ENCODE measurements at regions not wholly inside any gene's neighbourhood (a gene's known extent, or its start where the extent isn't known, plus 50 kb on each side); places are given as distances from the start of the nearest gene placed in this dataset.

GRCh38 chr7:67426654-67427053 is 430.0 kb downstream of the TYW1 start:
- H2AFZ ChIP-seq (ENCODE audit: low read length) = no peak overlapping the region

GRCh38 chr7:67429735-67430134 is 433.1 kb downstream of the TYW1 start:
- Histone ChIP-seq H3K27me3 (ENCODE audit: insufficient read depth, low read length) (no peaks in the 10 kb centered on the region), H3K4me3 (ENCODE audit: insufficient read depth, low read length) (no peak overlapping the region), H3K79me2 (ENCODE audit: insufficient read depth, low read length) (no peaks in the 10 kb centered on the region), H2AFZ (ENCODE audit: low read length) (no peak overlapping the region), H4K20me1 (ENCODE audit: insufficient read depth, low read length) (no peaks in the 10 kb centered on the region), H3K4me2 (ENCODE audit: insufficient read depth, low read length) (no peak overlapping the region), H3K36me3 (ENCODE audit: insufficient read depth, low read length) (no peaks in the 10 kb centered on the region), H3K4me1 (ENCODE audit: insufficient read depth, low read length) (no peaks in the 10 kb centered on the region), H3K9me3 (ENCODE audit: low read depth, low read length) (no peaks in the 10 kb centered on the region), H3K27ac (ENCODE audit: low read depth, low read length) (no peak overlapping the region)
- DNase-seq (ENCODE audit: insufficient read length, low spot score, missing footprints) = no peak
- TF ChIP-seq CTCF (IDR thresholded peaks at IDR 0.05; ENCODE audit: extremely low read depth, low read depth, low read length) = no peak

More at GRCh38 chr7:67426654-67427053, 430.0 kb downstream of the TYW1 start:
- no peaks in the 10 kb centered on the region for H3K36me3 ChIP-seq (ENCODE audit: insufficient read depth, low read length)
- H3K4me1 ChIP-seq (ENCODE audit: insufficient read depth, low read length) = no peaks in the 10 kb centered on the region
- no peaks in the 10 kb centered on the region for H3K79me2 ChIP-seq (ENCODE audit: insufficient read depth, low read length)
- H3K4me2 ChIP-seq (ENCODE audit: insufficient read depth, low read length) = no peak overlapping the region
- no peak overlapping the region for H3K27ac ChIP-seq (ENCODE audit: low read depth, low read length)
- no peak for TF ChIP-seq CTCF (IDR thresholded peaks at IDR 0.05; ENCODE audit: extremely low read depth, low read depth, low read length)
- H3K9me3 ChIP-seq (ENCODE audit: low read depth, low read length) = no peaks in the 10 kb centered on the region
- H3K4me3 ChIP-seq (ENCODE audit: insufficient read depth, low read length) = no peak overlapping the region
- no peaks in the 10 kb centered on the region for H4K20me1 ChIP-seq (ENCODE audit: insufficient read depth, low read length)
- no peak for DNase-seq (ENCODE audit: insufficient read length, low spot score, missing footprints)
- no peaks in the 10 kb centered on the region for H3K27me3 ChIP-seq (ENCODE audit: insufficient read depth, low read length)

- no peak overlapping the region for H3K4me2 ChIP-seq (ENCODE audit: insufficient read depth, low read length)
- no peak for TF ChIP-seq CTCF (IDR thresholded peaks at IDR 0.05; ENCODE audit: extremely low read depth, low read depth, low read length)
- no peaks in the 10 kb centered on the region for H3K27me3 ChIP-seq (ENCODE audit: insufficient read depth, low read length)
- no peak overlapping the region for H2AFZ ChIP-seq (ENCODE audit: low read length)
- no peak overlapping the region for H3K27ac ChIP-seq (ENCODE audit: low read depth, low read length)
- DNase-seq (ENCODE audit: insufficient read length, low spot score, missing footprints) = no peak
- no peak overlapping the region for H3K4me3 ChIP-seq (ENCODE audit: insufficient read depth, low read length)
- H4K20me1 ChIP-seq (ENCODE audit: insufficient read depth, low read length) = no peaks in the 10 kb centered on the region
- no peaks in the 10 kb centered on the region for H3K79me2 ChIP-seq (ENCODE audit: insufficient read depth, low read length)
- H3K4me1 ChIP-seq (ENCODE audit: insufficient read depth, low read length) = no peaks in the 10 kb centered on the region
- no peaks in the 10 kb centered on the region for H3K9me3 ChIP-seq (ENCODE audit: low read depth, low read length)
- H3K36me3 ChIP-seq (ENCODE audit: insufficient read depth, low read length) = no peaks in the 10 kb centered on the region
These were observed 436.1 kb downstream of the TYW1 start for GRCh38 chr7:67432536-67433234.

- Histone ChIP-seq H3K27me3 (ENCODE audit: insufficient read depth, low read length) (no peaks in the 10 kb centered on the region), H3K36me3 (ENCODE audit: insufficient read depth, low read length) (no peaks in the 10 kb centered on the region), H3K4me2 (ENCODE audit: insufficient read depth, low read length) (no peak overlapping the region), H3K4me1 (ENCODE audit: insufficient read depth, low read length) (no peaks in the 10 kb centered on the region), H3K9me3 (ENCODE audit: low read depth, low read length) (no peaks in the 10 kb centered on the region), H3K79me2 (ENCODE audit: insufficient read depth, low read length) (no peaks in the 10 kb centered on the region), H3K27ac (ENCODE audit: low read depth, low read length) (no peak overlapping the region), H3K4me3 (ENCODE audit: insufficient read depth, low read length) (no peak overlapping the region), H4K20me1 (ENCODE audit: insufficient read depth, low read length) (no peaks in the 10 kb centered on the region), H2AFZ (ENCODE audit: low read length) (no peak overlapping the region)
- no peak for TF ChIP-seq CTCF (IDR thresholded peaks at IDR 0.05; ENCODE audit: extremely low read depth, low read depth, low read length)
- DNase-seq (ENCODE audit: insufficient read length, low spot score, missing footprints) = no peak
These were observed 439.4 kb downstream of the TYW1 start for GRCh38 chr7:67435894-67436535.

Data from osteoblast (primary cell).